HFF-Myc (cell line): ENCODE measurements at regions not wholly inside any gene's neighbourhood (a gene's known extent, or its start where the extent isn't known, plus 50 kb on each side); places are given as distances from the start of the nearest gene placed in this dataset.

Experiments used
- DNase-seq: peaks from one replicate; pipeline ENCODE4 v3.0.0-alpha.2; 2011; ENCODE audit warnings: low read depth; ENCODE audit errors: extremely low read depth
- H3K4me3 ChIP-seq: replicated peaks from 2 replicates; pipeline ENCODE4 v1.5.1; 2011; ENCODE audit warnings: low read depth, mild to moderate bottlenecking, control low read depth, low read length
- TF ChIP-seq, protein P1 (sequence below): IDR thresholded peaks from 2 replicates; pipeline ENCODE4 v1.5.1; 2012; ENCODE audit warnings: mild to moderate bottlenecking, low read depth, low read length, control low read depth; ENCODE audit errors: missing control alignments

DNA sequence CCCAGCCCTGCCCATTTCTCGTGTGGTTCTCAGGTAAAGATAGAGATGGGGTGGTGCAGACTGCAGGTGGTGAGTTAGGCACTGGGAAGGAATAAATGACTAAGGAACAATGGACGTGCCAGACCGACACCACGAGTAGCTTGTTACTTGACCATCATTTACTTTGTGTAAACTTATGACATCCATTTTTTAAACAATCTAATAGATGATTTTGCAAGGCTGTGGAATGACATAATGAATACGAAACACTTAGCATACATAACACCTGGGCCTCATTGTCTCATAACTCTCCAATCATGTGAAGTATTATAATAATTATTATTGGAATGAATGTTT lies 137.3 kb upstream of the CPEB2 start:
- TF ChIP-seq, protein P1, sequence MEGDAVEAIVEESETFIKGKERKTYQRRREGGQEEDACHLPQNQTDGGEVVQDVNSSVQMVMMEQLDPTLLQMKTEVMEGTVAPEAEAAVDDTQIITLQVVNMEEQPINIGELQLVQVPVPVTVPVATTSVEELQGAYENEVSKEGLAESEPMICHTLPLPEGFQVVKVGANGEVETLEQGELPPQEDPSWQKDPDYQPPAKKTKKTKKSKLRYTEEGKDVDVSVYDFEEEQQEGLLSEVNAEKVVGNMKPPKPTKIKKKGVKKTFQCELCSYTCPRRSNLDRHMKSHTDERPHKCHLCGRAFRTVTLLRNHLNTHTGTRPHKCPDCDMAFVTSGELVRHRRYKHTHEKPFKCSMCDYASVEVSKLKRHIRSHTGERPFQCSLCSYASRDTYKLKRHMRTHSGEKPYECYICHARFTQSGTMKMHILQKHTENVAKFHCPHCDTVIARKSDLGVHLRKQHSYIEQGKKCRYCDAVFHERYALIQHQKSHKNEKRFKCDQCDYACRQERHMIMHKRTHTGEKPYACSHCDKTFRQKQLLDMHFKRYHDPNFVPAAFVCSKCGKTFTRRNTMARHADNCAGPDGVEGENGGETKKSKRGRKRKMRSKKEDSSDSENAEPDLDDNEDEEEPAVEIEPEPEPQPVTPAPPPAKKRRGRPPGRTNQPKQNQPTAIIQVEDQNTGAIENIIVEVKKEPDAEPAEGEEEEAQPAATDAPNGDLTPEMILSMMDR: no peak
- no peak overlapping the region for H3K4me3 ChIP-seq
- no peak for DNase-seq

DNA sequence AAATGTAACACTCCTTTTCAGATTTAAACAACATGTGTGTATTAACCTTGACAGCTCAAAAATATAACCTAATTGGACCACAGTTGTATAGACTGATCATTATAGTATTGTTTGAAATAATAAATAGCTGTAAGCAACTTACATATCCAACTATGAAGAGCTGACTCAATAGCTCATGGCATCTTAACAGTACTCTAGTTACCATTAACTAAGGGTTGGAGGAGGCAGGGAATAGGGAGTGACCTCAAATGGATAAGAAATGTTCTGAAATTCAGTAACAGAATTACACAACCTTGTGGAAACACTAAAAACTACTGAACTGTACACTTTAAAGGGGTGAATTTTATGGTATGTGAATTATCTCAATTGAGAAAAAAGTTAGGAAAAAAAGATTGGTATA lies 136.5 kb upstream of the CPEB2 start:
- TF ChIP-seq, protein P1: no peak
- DNase-seq: no peak
- no peak overlapping the region for H3K4me3 ChIP-seq

DNA sequence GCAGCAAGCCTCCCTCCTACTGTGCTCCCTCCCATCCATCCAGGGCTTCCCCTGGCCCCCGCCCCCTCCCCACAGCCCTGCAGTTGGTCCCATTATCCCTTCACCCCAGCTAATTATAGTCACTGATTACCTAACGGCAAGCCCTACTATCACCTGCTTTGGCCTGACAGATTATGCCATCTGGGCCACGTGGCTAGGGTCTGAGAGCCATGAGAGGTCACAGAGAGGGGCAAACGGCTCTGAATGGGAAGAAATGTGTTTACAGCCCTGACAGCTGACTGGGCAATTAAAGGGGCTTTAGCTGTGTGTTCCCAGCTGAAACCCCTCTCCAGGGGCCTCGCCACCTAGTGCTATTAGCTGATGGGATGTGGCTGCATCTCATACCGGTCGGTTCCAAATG lies 134.4 kb upstream of the CPEB2 start:
- TF ChIP-seq, protein P1: no peak
- H3K4me3 ChIP-seq: no peak overlapping the region
- no peak for DNase-seq

DNA sequence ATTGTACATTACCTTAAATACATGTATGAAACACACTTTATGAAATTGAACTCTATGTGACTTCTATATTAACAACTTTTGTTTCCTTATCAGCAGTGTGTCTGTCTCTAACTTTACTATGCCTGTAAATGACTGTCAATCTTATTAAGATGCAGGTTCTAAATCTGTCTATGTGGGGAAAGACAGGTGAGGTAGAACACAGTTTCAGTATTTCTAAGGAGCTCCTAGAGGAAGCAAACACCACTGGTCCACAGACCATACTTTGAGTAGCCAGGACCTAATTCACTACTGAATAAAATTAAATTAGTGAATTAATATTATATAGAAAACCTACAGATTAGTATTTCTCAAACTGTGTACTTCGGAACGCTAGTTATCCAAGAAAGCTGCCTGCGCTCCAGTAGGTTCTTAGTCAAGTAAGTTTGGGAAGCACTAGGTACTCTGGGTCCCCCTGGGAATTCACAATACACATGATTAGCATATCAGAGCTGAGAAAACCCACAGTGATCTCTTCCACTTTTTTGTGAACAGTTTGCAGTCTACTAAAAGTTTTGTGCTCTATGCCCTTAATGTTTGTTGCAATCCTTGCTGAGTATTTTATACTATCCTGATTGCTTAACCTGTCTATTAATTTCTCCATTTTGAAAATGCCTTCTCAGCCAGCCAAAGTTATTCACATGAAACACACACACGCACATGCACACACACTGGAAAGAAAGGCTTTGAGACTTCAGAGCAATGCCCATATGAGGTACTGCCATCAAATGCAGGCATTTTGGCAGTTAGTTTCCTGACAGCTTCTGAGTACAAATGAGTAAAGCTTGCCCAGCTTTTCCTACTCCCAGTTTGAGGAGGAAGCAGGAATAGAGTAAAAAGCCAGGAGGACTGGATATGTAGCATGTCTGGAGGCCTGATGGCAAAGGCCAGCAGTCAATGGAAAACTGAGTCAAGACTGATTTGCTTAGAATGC lies 133.6 kb upstream of the CPEB2 start:
- TF ChIP-seq, protein P1: no peak
- H3K4me3 ChIP-seq: no peak overlapping the region
- DNase-seq: no peak

DNA sequence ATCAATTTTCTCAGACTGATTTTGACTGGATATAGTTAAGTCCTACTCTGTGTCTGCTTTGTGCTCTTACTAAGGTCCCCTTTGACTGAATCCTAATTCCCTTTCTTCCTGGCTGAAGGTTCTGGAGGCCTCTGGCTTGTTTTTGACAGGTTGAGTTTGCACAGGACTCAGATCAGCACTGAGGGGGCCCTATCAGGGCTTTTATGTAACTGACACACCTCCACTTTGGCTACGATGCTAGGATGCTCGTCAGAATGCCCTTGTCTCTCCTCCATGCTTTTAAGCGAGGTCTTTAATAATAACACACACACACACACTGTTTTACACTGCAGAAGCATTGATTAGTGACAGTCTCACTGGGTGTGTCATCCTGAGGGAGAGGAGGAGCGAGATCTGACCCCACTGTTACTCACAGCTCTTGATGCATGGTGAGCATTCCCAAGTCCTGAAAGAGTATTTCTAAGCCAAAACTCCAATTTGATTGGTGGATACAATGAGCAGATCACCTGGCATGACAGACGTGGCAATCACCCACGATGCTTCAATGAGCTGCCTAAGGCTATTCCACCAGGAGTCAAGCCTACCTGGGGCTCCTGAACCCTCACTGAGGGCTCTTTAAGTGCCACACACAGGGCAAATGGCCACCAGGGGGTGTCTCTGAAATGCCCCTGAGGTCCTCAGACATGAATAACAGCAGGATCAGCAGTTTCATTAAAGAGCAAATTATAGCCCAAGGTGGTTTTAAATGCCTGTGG lies 130.4 kb upstream of the CPEB2 start:
- H3K4me3 ChIP-seq: no peak overlapping the region
- TF ChIP-seq, protein P1: peak; percentile 45
- DNase-seq: no peak

DNA sequence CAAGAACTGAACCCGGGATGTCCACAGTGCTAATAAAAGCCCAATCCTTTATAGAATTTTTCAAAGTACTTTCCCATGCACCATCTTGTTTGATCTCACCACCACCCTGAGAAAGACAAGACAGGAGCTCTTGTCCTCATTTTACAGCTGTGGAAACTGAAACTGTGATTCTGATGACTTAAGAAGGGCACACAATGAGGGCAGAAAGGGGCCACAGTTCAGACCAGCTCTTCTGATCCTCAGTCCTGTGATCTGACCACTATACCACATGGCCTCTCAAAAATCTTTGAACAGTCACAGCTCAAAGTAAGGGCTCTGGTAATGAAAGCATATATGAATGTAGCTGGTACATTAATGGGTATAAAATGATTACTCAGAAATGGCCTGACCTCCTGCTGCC lies 127.3 kb upstream of the CPEB2 start:
- TF ChIP-seq, protein P1: no peak
- no peak for DNase-seq
- H3K4me3 ChIP-seq: no peak overlapping the region
